A673 (cell line): ENCODE measurements at regions not wholly inside any gene's neighbourhood (a gene's known extent, or its start where the extent isn't known, plus 50 kb on each side); places are given as distances from the start of the nearest gene placed in this dataset.

Experiments used
- EZH2 ChIP-seq: fragments of 200-600 bp; sonication (generic); IDR thresholded peaks from 2 replicates; pipeline ENCODE4 v1.6.1; 2017; ENCODE audit warnings: borderline replicate concordance, low read depth, mild to moderate bottlenecking, mixed read lengths, antibody characterized with exemption, low read length; ENCODE audit not compliant: poor library complexity, severe bottlenecking
- TF ChIP-seq, protein P1 (sequence below): fragments of 300-800, 200-600 bp; sonication (generic); conservative IDR thresholded peaks from 2 replicates; pipeline ENCODE4 v1.5.1; 2017; ENCODE audit warnings: low read depth, mild to moderate bottlenecking, antibody characterized with exemption, low read length, moderate library complexity, mixed read lengths

DNA sequence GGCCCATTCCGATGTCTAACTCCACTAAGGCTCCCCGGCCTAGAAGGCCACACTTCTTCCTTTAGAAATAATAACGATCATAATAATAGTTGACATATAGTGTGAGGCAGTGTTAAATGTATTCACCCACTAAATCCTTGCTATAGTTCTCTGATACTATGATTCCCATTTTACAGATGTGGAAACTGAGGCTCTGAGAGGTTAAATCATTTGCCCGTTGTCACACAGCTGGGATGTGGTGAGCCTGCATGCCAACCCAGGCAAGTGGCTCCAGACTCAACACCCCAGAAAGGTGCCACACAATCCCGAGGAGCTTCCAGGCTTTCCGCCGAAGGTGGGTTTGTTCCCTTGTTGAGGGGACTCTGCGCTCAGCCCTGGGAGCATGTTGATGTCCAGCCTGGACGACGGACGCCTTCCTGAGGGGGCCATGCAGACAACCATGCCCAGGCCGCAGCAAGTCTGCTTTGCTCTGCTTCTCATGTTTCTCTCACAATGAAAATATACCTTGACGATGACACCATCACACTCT, 104.6 kb upstream of the CDYL start:
- TF ChIP-seq, protein P1, sequence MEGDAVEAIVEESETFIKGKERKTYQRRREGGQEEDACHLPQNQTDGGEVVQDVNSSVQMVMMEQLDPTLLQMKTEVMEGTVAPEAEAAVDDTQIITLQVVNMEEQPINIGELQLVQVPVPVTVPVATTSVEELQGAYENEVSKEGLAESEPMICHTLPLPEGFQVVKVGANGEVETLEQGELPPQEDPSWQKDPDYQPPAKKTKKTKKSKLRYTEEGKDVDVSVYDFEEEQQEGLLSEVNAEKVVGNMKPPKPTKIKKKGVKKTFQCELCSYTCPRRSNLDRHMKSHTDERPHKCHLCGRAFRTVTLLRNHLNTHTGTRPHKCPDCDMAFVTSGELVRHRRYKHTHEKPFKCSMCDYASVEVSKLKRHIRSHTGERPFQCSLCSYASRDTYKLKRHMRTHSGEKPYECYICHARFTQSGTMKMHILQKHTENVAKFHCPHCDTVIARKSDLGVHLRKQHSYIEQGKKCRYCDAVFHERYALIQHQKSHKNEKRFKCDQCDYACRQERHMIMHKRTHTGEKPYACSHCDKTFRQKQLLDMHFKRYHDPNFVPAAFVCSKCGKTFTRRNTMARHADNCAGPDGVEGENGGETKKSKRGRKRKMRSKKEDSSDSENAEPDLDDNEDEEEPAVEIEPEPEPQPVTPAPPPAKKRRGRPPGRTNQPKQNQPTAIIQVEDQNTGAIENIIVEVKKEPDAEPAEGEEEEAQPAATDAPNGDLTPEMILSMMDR: no peak
- no peak for TF ChIP-seq EZH2
